HG02610 (cell line): ENCODE measurements at regions not wholly inside any gene's neighbourhood (a gene's known extent, or its start where the extent isn't known, plus 50 kb on each side); places are given as distances from the start of the nearest gene placed in this dataset.

Experiments used
- ATAC-seq: cut with Tn5 transposase; IDR thresholded peaks from one replicate; pipeline ENCODE4 v1.9.1; 2021; ENCODE audit warnings: mild to moderate bottlenecking, moderate library complexity; ENCODE audit not compliant: unreplicated experiment

DNA sequence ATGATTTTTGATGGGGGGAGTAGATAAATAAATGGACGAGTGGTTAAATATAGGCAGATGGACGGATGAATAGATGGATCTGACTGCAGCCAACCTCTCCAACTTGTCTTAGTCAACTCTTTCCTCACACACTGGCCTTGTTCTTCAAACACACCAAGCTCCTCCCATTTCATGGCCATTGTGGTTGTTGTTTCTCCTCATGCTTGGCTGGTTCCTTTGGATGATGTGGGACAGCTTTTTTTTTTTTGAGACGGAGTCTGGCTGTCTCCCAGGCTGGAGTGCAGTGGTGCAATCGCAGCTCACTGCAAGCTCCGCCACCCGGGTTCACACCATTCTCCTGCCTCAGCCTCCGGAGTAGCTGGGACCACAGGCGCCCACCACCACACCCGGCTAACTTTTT lies 155.2 kb downstream of the ZNF281 start:
- peak; percentile 38 for ATAC-seq

GRCh38 chr1:200253774-200254495 lies 155.9 kb downstream of the ZNF281 start:
- peak; percentile 81 for ATAC-seq

GRCh38 chr1:200252531-200252930 lies 157.3 kb downstream of the ZNF281 start:
- ATAC-seq = no peak

GRCh38 chr1:200250469-200250868 lies 159.4 kb downstream of the ZNF281 start:
- no peak for ATAC-seq

DNA sequence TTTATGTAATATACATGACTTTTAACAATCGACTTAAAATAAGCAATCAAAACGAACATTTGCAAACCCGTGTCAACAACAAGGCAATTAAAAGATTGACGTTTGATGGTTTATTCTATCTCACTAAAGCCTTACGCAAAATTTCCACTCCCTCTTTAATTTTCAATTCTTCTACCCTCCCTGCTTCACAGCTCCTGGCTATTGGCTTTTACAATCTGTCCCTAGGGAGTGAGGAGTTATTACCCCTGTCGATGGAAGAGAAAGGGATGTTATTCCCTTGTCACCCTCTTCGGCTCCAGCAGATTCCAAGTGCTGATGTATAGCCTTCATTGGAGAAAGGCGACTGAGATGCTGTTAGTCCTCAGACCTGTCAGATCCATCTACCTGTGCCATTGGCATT lies 161.3 kb downstream of the ZNF281 start:
- ATAC-seq = no peak

DNA sequence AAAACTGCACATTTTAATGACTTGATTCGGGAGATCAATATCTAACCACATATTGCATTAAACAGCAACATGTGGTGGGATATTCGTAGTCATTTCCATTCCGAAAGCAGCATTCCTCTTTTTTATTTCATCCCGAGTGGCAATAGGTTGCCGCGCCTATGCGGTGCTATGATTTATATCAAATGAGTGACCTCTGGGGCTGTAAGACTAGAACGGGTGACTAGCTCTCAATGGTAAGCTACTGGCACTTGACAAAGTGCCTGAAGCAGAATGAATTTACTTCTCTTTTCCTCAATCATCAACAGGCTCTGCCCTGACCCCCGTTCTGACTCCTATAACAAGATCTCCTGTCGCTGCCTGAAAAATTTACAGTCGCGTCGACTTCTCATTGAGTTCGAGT lies 162.3 kb downstream of the ZNF281 start:
- ATAC-seq = no peak

DNA sequence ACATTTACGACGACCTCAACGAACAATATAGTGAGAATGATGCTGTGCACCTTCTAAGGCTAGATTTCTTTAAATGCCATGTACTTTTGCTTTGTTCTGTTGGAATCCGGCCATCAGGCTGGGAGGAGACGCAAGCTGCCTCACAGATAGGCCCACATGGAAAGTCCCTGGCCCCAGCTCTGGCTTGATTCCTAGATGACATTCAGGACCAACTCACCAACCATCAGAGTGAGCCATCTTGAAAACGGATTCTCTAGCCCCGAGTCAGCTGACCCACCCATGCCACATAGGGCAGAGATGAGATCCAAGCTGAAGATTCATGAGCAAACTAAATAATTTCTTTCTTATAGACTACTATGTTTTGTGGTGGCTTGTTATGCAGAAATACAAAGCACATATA lies 164.4 kb downstream of the ZNF281 start:
- ATAC-seq = no peak

- ATAC-seq = no peak
These were observed 166.8 kb downstream of the ZNF281 start for GRCh38 chr1:200243042-200243437.

DNA sequence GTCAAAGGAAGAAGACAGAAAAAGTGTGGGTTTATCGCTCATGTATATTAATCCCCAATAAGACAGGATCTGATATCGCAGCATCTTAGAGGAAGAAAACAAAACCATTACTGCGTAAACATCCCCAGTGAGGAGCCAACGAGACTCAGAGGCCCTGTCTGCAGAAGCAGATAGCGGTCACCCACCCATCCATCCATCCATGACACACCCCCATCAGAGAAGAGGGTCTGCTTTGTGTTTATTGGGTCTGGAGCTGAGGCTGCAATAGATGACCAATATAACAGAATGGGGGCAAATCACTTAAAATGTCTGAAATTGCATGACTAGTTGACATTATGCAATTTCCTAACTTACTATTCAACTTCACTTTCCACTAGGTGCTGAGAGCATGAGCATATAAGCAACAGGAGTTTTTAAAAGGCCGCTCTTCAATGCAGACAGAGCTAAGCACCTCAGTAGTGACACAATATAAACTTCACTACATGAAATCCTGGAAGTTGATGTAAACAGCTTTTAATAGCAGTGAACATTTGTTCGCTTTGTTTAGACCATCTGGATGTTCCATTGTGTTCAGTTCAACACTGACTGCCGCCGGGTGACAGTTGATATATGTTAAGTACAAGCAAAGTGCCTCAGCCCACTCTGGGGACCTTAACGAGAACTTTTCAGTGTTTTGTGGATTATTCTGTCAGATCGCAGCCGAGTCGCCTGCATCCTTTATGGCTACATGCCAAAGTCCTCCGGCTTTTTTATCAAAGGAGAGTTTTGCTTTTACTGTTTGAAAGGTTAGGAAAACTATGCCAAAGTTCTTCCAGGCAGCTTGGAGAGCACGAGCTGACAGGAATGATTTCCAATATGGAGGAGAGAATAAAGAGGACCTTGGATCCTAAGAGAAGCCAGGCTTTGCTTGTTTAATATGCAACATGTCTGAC lies 167.5 kb downstream of the ZNF281 start:
- ATAC-seq = no peak

GRCh38 chr1:200240656-200241055 lies 169.2 kb downstream of the ZNF281 start:
- ATAC-seq = no peak

DNA sequence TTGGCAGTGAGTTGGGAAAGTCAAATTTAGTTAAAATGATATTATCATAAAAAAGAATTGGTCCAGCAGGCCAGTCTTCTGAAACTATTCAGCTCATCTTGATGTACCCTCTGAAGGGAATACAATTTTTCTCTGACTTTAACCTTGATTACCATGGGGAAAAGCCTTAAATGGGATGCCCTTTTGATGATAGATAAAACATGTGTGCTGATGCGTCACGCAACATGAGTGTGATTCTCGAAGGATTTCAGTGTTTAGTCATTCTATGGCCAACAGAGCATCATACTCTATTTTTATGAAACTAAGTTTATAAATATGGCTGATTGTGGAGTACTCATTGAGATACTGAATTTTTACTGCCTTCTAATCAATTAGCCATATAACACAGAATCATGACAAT lies 171.5 kb downstream of the ZNF281 start:
- no peak for ATAC-seq

GRCh38 chr1:200237066-200237465 lies 172.8 kb downstream of the ZNF281 start:
- ATAC-seq = no peak

- ATAC-seq = no peak
These were observed 174.9 kb downstream of the ZNF281 start for GRCh38 chr1:200234938-200235337.

GRCh38 chr1:200233393-200233792 lies 176.4 kb downstream of the ZNF281 start:
- ATAC-seq = no peak

DNA sequence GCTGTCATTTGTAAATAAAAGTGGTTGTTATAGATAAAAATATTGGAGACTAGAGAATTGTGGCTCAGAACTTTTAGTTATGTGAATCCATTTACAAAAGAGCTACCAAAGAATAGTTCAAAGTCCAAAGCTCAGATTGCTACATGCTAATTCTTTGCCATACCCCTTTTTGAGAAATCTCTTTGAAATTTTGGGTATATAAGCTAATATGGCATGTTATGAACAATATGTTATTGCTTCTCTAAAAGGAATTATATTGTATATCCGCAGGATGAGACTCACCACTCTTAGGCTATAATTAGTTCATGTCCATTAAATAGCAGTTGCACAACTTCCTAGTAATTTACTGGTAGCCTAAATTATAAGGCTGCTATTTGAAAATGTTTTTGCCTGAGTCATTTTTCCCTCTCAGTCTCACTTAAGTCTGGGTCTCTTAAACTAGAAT lies 178.0 kb downstream of the ZNF281 start:
- ATAC-seq = no peak

- no peak for ATAC-seq
These were observed 179.2 kb downstream of the ZNF281 start for GRCh38 chr1:200230671-200231070.

DNA sequence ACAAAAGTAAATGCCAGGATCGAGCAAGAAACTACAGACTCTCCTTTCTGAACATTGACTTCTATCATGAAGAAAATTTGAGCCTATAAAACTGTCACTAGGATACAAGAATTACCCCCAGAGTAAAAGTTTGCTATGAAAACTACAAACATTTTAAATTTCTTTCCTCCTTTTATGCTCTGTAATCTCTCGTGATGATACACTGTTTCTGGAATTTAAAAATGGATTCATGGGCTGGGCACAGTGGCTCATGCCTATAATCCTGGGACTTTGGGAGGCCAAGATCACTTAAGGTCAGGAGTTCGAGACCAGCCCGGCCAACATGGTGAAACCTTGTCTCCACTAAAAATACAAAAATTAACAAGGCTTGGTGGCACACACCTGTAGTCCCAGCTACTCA lies 181.3 kb downstream of the ZNF281 start:
- ATAC-seq = no peak

DNA sequence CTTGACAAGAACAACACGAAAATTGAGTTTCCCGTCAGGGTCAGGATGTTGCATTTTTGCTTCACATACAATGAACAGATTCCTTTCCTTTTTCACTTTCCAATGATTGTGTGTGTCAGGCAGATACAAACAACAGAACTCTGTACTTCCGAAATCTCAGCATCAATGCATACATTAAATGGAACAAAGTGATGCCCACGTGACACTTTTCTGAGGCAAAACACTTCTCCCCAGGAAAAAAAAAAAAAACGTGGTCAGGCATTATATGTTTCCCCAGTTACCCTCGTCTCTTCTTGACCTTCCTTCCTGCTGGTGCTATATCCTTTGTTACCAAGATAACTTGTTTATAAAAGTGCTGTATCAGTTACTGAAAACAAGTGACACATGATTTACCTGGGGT lies 181.8 kb downstream of the ZNF281 start:
- no peak for ATAC-seq
